ENCODE measurements at regions not wholly inside any gene's neighbourhood (a gene's known extent, or its start where the extent isn't known, plus 50 kb on each side); places are given as distances from the start of the nearest gene placed in this dataset.
"Not testable (repeated sequence)": the region's sequence is repeated elsewhere in the genome, so short reads cannot be mapped to it uniquely, and the experiment has no call there.

DNA sequence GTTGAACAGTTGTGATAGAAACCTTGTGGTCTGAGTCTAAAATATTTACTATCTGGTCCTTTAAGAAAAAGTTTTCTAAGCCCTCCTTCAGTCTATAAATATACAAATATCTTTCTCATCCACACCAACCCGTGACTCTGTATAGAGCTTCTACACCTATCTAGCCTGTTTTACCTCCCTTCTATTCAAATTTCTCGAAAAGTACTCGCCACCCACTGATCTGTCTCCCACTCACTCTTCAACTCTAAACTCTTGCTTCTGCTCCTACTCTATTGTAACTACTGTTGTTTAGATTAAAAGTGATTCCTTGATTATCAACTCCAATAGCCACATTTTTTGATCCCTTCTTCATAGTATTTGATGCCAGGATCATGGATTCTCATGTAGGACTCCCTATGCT, 329.4 kb upstream of the MAN1A1 start:
- DNase-seq = no peak

DNA sequence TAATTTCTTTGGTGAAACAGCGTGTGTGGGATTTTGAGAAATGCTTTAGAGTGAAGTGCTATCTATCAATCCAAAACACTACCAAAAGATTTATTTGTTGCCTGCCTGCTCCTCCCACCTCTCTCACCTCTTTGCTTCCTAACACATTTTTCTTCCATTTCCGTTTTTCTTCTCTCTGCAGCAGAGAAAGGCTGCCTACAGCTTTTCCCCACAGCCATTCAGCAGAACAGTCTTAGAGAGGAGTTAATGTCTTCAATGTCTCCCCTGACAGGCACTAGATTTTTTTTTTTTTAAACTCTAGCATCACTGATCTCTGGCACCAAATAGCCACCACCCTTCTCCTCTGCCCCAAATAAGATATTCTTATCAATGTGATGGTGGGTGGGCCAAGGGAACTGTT, 327.8 kb upstream of the MAN1A1 start:
- no peak for DNase-seq

DNA sequence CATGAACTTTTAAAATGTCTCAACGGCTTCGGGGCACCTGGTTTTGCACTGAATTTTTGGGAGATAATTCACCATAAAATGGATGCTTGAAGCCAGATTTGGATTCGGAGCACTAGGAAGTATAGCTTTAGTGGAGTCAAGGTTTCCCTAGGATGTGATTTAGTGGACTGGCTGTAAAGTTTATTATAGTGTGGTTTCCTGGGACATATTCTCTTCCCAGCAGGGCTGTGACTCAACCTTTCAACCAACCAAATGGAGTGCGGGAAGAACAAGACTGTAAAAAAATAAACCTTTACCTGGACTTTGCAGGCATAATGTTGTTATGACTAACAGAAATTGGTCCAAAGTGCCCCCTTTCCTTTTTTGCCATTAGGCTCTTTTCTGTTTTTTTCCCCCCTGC, 327.4 kb upstream of the MAN1A1 start:
- no peak for DNase-seq

DNA sequence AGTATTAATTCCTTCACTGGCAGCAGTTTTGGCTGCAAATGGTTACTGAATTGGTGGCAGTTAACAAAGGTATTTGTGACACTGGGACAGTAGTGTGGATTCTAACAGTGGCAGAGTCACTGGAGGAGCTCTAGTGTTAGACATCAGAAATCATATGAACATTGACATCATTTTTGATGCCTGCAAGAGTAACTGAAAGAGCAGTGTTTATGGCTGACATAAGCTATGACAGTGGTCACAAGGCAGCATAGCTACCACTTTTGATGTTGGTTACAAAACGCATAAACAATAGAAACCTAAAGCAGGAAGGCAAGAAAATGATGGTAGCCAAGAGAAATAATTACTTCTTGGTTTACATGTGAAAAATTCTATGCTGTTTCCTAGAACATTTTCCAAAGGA, 326.7 kb upstream of the MAN1A1 start:
- DNase-seq = no peak

DNA sequence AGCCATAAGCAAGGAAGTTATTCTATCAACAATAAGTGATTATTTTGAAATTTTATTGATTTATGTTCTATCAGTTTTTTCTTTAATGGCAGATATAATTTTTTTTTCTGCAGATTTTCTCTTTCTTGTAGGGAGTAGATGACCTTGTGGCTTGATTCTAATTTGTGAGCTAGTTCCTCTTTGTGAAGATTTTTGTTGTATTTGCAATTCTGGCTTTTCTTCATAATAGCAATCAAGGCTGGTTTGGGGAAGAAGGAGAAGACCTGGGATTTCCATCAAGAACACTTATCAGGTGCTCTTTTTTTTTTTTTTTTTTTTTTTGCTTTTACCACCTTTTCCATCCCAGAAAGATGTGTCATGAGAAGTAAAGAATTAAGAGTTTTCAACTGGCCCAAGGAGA, 324.2 kb upstream of the MAN1A1 start:
- DNase-seq = no peak

DNA sequence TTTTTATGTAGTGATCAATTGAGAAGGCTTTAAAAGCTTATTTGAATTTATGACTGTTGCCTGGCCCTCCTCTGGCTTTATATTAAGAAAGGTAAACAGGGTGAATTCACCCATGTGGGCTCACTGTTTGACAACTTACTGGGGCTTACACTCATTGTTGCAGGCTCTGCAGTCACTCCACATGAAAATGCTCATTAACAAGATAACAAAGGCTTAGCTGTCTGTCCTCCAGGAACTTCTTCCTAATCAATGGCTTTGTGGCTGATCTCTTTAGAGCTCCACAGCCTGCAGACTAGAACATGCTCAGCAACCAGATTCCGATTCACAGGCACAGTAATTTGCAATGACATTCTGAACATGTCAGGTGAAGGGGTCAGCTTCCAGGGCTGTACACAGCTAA, 323.2 kb upstream of the MAN1A1 start:
- peak; percentile 88 to 96 for DNase-seq

DNA sequence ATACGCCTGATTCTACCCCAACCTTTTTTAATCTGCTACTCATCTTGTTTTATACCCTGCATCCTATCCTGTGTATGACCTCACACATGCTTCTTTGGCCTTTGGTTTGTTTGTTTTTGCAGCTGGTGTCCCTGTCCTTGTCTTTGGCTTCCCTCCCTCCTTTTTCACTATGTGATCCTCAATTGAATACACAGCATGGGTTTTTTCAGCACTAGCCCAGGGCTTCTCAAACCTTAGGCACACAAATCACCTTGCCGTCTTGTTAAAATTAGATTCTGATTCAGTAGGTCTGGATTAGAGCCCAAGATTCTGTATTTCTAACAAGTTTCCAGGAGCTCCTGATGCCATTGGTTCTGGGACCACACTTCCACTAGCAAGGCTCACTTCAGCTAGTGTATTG, 321.5 kb upstream of the MAN1A1 start:
- no peak for DNase-seq

DNA sequence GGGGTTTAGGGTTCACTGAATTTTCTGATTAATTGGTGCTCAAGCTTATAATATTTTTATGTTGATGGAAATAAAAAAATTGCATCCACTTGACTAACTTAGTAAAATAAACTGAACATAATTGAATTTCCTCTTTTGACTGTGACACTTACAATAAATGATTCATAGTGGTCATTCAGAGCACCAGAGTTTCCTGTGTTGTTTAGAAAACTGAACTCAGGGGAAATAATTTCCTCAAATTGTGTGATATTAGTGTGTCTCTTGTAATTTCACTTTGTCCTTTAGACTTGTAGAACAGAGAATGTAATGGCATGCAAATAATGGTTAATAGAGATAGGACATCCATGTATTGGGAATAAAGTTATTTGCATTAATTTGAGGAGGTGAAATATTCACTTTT, 319.7 kb upstream of the MAN1A1 start:
- no peak for DNase-seq

DNA sequence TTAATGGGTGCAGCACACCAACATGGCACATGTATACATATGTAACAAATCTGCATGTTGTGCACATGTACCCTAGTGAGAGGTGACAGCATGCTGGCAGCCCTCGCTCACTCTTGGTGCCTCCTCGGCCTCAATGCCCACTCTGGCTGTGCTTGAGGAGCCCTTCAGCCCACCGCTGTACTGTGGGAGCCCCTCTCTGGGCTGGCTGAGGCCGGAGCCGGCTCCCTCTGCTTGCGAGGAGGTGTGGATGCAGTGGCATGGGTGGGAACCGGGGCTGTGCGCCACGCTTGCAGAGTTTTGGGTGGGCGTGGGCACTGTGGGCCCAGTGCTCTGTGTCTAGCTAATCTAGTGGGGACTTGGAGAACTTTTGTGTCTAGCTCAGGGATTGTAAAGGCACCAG, 315.9 kb upstream of the MAN1A1 start:
- not testable (repeated sequence) for DNase-seq

DNA sequence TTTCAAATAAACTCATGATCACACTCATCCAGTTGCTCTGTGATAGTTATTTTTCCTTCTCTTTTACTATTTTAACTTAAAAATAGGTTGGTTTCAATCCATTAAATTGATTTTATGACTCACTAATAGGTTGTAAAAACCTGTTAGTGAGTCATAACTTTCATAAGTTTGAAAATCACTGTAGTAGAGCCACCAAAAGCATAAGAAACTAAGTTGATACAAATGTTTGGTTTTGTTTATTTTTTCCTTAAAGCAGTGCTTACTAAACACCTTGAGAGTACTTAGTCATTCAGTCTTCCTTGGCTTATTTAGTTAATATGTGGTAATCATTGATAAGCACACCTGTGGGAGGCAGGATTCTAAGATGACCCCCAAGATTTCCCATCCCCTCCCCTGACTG, 312.1 kb upstream of the MAN1A1 start:
- DNase-seq = no peak

DNA sequence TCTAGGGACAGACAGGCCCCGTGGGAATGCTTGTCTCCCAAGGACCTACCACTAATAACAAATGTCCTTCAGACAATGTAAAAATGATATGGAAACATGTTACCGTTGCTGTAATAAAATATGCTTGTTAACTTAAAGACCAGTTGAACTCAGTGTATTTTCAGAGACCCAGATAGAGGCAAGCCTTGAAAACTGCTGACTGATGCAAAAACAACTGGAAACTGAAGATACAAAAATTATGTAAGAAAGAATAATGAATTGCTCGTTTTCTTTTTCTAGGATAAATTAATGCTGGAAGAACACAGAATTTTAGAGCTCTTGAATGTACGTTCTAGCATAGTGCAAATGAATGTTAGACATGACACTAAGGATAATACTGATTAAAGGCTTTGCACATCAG, 311.5 kb upstream of the MAN1A1 start:
- DNase-seq = peak in 1 of 2 experiments; percentile 73

DNA sequence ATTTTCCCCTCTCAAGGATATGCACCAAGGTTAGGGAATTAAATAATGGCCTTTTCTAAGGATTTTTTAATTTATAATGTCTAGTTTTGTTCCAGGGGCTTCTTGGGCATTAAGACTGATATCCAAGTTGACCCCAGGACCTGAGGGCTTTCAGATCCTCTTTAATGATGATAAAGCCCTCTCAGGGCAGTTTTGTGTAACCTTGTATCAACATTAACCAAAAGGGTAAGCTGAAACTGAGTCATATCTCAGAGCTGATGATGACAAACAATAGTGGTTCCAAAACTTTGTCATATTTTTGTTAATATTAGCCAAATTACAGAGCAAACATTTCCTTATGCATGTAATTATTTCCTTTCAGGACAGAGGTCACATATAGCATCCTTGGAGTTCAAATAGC, 309.4 kb upstream of the MAN1A1 start:
- DNase-seq = no peak

DNA sequence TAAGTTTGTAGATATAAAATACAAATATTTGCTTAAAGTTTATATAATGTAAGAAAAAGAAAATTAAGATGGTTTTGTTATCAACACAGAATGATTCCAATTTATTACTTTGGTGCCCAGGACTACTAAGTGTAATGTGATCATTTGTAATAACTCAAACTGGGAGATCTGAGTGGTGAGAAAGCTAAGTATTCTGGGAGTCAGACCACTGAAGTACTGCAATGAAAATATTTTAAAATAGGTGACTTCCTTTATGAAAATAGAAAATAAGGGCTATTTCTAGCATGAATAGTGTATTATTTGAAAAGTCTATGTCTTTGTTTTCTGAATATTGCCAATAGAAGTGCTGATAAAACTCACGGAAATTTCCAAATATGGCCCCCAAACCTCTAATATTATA, 305.6 kb upstream of the MAN1A1 start:
- DNase-seq = no peak

DNA sequence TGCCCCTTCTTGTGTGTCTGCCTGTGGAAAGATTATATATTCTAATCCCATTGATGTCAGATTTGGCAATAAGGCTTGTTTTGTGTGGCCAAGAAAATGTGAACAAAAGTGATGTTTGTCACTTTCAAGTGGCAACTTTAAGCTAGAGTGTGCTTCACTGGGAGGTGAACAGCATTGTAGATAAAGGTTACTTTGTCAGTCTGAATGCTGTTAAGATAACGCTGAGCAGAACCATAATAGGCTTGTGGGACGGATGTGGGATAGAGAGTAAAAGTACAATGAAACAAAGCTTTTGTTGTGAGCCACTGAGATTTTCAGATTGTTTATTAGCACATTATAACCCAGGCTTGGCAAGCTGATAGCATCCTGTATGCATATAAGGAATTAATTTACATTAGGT, 303.8 kb upstream of the MAN1A1 start:
- DNase-seq = no peak

DNA sequence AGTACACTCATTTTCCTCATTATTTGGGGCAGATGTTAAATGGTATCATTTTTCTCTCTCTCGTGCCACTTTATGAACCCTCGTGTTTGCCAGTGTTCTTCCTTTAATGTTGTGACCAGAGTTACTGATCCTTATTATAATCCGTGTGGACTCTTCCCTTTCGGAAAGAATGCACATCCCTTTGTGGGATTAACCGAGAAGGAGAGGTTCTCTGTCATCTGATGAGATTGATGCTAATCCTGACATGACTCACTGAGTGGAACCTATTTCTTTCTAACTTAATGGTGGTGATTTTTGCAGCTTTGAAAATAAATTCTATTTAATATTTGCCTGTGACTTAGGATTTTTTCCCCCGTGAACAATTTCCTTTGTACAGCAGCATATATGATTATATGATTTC, 300.0 kb upstream of the MAN1A1 start:
- no peak for DNase-seq

DNA sequence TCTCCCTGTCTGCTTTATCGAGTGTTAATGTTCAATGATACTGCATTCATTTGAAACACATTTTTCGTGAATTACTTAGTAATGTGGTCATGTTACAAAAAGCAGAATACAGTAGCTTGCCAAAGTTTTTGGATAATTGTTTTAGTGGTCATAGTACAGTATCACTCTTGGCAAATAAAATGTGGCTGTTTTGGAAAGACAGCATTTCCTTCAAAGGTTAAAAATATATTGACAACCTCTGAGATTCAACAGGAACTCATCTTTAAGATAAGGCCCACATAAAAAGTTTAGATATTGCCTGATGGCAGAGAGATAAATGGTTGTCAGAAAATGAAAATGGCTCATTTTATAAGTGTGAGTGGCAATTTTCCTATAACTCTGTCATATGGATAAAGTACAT, 297.7 kb upstream of the MAN1A1 start:
- no peak for DNase-seq

DNA sequence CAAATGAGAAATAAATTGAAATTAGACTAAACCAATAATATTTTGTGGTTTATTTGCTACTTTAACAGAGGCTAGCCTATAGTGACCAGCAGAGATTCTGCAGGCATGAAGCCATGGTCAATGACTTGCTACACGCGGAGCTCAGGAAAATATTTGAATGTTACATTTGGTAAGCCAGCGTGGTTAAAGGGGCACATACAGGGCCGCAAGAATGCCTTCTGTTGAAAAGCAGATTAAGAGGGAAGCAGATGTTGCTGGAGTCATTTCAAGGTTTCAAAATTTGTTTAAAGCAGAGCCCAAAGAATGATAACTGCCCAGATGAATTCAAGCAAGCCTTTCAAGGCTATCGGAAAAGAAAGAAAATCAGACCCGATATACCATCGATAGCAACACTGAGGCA, 294.3 kb upstream of the MAN1A1 start:
- no peak for DNase-seq

DNA sequence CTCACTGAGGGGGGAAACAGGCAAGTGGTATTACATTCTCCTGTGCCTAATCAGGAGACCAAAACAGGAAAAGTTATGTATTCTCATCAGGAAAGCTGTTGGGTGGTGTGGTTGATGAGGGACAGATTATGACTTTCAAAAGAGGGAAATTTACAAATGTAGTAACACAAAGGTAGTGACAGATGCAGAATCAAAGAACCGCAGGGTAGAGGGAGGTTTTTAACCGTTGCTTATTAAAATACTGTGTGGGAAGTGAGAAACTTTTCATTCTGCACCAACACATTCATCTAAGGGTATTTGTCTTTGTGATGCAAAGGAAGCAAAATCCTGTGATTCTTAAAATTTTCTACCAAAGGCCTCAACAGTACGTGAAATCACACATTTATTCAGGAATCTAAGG, 288.2 kb upstream of the MAN1A1 start:
- DNase-seq = no peak

DNA sequence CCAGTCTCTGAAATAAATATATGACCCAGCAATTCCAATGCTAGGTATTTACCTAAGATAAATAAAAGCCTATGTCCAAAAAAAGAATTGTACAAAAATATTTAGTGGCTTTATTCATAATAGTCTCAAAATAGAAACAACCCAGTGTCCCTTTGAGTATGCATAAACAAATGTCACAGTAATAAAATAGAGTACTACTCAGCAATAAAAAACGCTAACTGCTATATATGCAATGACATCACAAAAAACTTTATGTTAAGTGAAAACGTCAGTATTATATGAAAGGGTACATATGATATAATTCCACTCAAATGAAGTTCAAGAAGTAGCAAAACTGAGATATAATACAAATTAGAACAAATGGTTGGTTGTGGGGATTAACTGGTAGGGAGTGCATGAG, 286.5 kb upstream of the MAN1A1 start:
- no peak for DNase-seq

DNA sequence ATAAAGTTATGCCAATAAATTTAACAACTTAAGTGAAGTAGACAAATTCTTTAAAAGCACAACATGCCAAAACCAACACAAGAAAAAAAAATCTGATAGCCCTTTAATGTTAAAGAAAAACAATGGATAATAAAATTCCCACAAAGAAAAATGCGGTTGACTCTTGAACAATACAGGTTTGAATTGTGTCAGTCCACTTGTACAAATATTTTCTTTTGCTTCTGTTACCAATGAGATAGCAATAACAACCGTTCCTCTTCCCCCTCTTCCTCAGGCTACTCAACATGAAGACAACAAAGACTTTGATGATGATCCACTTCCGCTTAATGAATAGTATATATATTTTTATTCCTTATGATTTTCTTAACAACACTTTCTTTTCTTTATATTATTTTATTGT, 283.9 kb upstream of the MAN1A1 start:
- DNase-seq = no peak

DNA sequence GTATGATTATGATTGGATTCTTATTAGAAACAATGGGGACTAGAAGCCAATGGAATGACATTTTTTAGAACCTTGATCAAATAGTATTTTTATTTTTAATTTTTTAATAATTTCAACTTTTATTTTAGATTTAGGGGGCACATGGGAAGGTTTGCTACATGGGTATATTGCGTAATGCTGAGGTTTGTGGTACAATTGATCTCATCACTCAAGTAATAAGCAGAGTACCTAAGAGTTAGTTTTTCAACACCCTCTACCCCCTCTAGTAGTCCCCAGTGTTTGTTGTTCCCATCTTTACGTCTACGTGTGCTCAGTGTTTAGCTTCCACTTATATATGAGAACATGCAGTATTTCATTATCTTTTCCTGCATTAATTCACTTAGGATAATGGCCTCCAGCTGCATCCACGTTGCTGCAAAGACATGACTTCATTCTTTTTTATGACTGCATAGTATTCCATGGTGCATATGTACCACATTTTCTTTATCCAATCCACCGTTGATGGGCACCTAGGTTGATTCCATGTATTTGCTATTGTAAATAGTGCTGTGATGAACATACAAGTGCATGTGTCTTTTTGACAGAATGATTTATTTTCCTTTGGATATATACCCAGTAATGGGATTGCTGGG, 281.1 kb upstream of the MAN1A1 start:
- no peak for DNase-seq

DNA sequence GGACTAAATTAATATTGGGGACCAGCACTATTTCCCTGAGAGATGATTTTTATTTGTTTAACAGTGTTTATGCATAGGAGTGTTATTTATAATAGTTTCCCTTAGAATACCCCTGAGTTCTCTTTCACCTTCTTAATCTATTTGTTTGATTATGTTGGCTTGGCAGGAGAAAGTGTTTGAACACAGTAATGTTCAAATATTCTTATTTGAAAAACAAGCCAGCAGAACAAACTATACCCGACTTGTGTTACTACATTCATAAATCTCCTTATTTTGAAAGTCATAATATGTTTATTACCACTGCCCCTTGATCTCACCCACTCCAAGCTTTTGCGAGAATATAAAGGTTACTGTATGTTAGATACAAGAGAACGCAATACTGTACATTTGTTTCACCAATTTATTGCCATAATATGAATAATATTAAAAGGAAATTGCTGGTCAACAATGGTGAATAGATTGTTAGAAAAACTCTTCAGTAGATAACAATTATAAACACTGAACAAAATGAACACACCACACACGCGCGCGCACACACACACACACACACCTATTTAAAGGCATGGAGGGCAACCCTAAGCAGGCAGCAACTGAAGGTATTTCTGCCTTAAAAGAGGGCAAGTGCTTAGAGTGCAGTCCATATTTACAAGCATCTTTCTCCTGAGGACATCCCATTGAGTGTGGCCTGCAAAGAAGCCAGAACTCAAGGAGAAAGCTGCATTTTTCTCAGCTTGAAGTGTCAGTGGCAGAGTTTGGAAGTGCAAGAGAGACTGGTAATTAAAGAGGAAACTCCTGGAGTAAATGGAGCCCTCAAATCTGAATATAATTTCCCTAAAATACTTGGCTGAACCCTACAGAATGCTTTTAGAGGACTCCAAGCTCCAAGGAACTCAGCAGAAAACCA, 279.4 kb upstream of the MAN1A1 start:
- peak in 1 of 2 experiments; percentile 20 for DNase-seq

DNA sequence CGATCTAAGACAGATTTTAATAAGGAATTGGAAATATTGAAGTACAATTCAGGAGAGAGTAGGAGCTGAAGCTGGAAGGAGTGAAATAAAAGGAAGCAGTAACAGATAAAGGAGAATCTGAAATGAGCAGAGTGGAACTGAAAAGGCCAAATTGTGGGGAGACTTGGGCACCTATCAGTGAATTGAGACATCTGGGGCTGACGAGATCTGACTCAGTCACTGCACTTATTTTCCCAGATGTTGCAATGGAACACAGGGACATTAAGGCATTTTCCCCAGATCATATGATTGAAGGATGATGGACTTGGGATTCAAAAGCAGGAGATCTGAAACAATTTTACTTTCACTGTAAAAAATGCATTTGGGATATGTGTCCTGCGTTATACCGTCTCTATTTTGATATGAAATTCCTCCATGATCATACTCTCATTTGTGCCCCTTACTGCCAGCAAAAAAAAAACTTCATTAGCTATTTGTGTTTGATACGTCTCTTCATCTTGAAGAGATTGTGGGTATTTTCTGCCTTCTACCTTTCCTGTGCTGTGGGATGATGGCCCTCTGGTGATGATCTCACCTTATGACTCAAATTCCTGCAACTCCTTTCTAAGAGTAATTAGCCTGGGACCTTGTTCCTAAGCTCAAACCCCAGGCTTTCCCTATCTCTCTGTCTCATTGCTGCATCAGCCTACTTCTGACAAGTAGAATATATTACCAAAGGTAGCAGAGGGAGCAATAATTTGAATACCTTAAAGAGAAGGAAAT, 278.5 kb upstream of the MAN1A1 start:
- DNase-seq = no peak

All from NCI-H526 (cell line).